ENCODE measurements at regions not wholly inside any gene's neighbourhood (a gene's known extent, or its start where the extent isn't known, plus 50 kb on each side); places are given as distances from the start of the nearest gene placed in this dataset.

- no peak for FAIRE-seq
- Histone ChIP-seq H3K4me1 (ENCODE audit: control insufficient read depth, insufficient read depth, low read length) (no peaks in the 10 kb centered on the region), H2AFZ (ENCODE audit: control insufficient read depth, low read depth, low read length) (no peak overlapping the region), H3K36me3 (ENCODE audit: control insufficient read depth in 2 of 2, insufficient read depth in 2 of 2, low read length in 1 of 2) (no peaks in the 10 kb centered on the region), H3K79me2 (ENCODE audit: control insufficient read depth, insufficient read depth, low read length) (no peaks in the 10 kb centered on the region), H4K20me1 (ENCODE audit: control insufficient read depth, insufficient read depth) (no peaks in the 10 kb centered on the region), H3K4me3 (no peak overlapping the region), H3K9ac (ENCODE audit: control insufficient read depth, insufficient read depth, low read length) (no peak overlapping the region), H3K9me3 (replicated peaks; ENCODE audit: control insufficient read depth, insufficient read depth, low read length) (no peaks in the 10 kb centered on the region; the same call in 2 of the 3 replicates), H3K27ac (ENCODE audit: control insufficient read depth, insufficient read depth) (no peak overlapping the region), H3K4me2 (ENCODE audit: control insufficient read depth, insufficient read depth) (no peak overlapping the region), H3K27me3 (replicated peaks in 1 of 2; ENCODE audit: control insufficient read depth in 2 of 2, insufficient read depth in 2 of 2, low read length in 1 of 2) (no peaks in the 10 kb centered on the region)
- 15% methylated on average over 7 of the region's 7 CpGs for WGBS (ENCODE audit: insufficient coverage, insufficient replicate concordance, low lambda C conversion rate, missing lambda C conversion rate)
- no peak for TF ChIP-seq MEF2B (IDR thresholded peaks at IDR 0.05; ENCODE audit: partially characterized antibody, poor library complexity, severe bottlenecking)
- TF ChIP-seq JUNB (IDR thresholded peaks at IDR 0.05), result no peak
- TF ChIP-seq CHD1 (IDR thresholded peaks at IDR 0.05; ENCODE audit: low read depth, low read length), result no peak
- no peak for TF ChIP-seq ZSCAN29 (IDR thresholded peaks at IDR 0.05)
- in situ Hi-C loops (cut with MboI), result loop anchor here (5.0 kb wide), 1 partner anchor 1602 kb away; no protein-coding TSS in a partner anchor
- intact Hi-C loops (cut with micrococcal nuclease; ENCODE audit: unreplicated experiment), result no loop called here
- BruUV-seq (replicated peaks), result no TSS peak
- ChIA-PET POLR2A (no interaction called here), RAD21 (ENCODE audit: unreplicated experiment) (no interaction called here), SMC1A (ENCODE audit: uncharacterized antibody, unreplicated experiment) (no interaction called here), CTCF (no interaction called here)
- ATAC-seq, result no peak
- no peak for DNase-seq (ENCODE audit: low read depth, low spot score)
Measured at GRCh38 chr10:131789516-131789915, 111.3 kb upstream of the PPP2R2D start.

DNA sequence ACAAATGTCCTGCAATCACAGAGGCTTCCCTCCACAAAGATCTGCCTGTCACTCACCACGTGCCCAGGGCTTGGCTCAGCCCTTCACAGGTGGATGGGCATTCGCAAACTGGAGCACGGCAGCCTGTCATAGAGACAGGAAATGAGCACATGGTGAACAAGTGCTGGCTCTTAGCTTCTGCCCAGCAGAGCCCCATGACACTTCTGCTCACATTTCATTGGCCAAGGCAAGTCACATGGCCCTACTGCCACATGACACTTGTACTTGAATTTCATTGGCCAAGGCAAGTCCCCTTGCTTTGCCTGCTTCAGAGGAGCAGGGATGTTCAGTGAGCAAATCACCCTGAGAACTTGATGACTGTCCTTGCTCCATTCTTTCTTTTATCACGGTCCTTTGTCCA, 110.8 kb upstream of the PPP2R2D start:
- no peaks in the 10 kb centered on the region; the same call in 2 of the 3 replicates for H3K9me3 ChIP-seq (replicated peaks; ENCODE audit: control insufficient read depth, insufficient read depth, low read length)
- no peak overlapping the region for H3K4me3 ChIP-seq
- H2AFZ ChIP-seq (ENCODE audit: control insufficient read depth, low read depth, low read length), result no peak overlapping the region
- POLR2A ChIA-PET, result no interaction called here
- ATAC-seq (no peak), DNase-seq (ENCODE audit: low read depth, low spot score) (no peak), FAIRE-seq (no peak)
- no peaks in the 10 kb centered on the region for H4K20me1 ChIP-seq (ENCODE audit: control insufficient read depth, insufficient read depth)
- no peak overlapping the region for H3K27ac ChIP-seq (ENCODE audit: control insufficient read depth, insufficient read depth)
- RAD21 ChIA-PET (ENCODE audit: unreplicated experiment), result no interaction called here
- SMC1A ChIA-PET (ENCODE audit: uncharacterized antibody, unreplicated experiment), result no interaction called here
- intact Hi-C loops (cut with micrococcal nuclease; ENCODE audit: unreplicated experiment), result no loop called here
- no peak overlapping the region for H3K4me2 ChIP-seq (ENCODE audit: control insufficient read depth, insufficient read depth)
- H3K4me1 ChIP-seq (ENCODE audit: control insufficient read depth, insufficient read depth, low read length), result no peaks in the 10 kb centered on the region
- no peaks in the 10 kb centered on the region for H3K36me3 ChIP-seq (ENCODE audit: control insufficient read depth in 2 of 2, insufficient read depth in 2 of 2, low read length in 1 of 2)
- in situ Hi-C loops (cut with MboI), result no loop called here
- CTCF ChIA-PET, result no interaction called here
- 28% methylated on average over 4 of the region's 4 CpGs for WGBS (ENCODE audit: insufficient coverage, insufficient replicate concordance, low lambda C conversion rate, missing lambda C conversion rate)
- H3K27me3 ChIP-seq (replicated peaks in 1 of 2; ENCODE audit: control insufficient read depth in 2 of 2, insufficient read depth in 2 of 2, low read length in 1 of 2), result no peaks in the 10 kb centered on the region
- H3K9ac ChIP-seq (ENCODE audit: control insufficient read depth, insufficient read depth, low read length), result no peak overlapping the region
- BruUV-seq (replicated peaks), result no TSS peak
- no peaks in the 10 kb centered on the region for H3K79me2 ChIP-seq (ENCODE audit: control insufficient read depth, insufficient read depth, low read length)
- TF ChIP-seq ATF3 (IDR thresholded peaks at IDR 0.05; ENCODE audit: borderline replicate concordance, extremely low read depth, low read depth, low read length) (peak; percentile 63; the same call in 1 of the 2 replicates), JUNB (IDR thresholded peaks at IDR 0.05) (no peak), ZNF687 (IDR thresholded peaks at IDR 0.05) (no peak), USF1 (IDR thresholded peaks at IDR 0.05; ENCODE audit: borderline replicate concordance, extremely low read length, insufficient read depth, low read depth, low read length) (peak; percentile 40), MAX (IDR thresholded peaks at IDR 0.05; ENCODE audit: low read depth, low read length) (no peak), CHD1 (IDR thresholded peaks at IDR 0.05; ENCODE audit: low read depth, low read length) (no peak)
- TF ChIP-seq, protein P1, sequence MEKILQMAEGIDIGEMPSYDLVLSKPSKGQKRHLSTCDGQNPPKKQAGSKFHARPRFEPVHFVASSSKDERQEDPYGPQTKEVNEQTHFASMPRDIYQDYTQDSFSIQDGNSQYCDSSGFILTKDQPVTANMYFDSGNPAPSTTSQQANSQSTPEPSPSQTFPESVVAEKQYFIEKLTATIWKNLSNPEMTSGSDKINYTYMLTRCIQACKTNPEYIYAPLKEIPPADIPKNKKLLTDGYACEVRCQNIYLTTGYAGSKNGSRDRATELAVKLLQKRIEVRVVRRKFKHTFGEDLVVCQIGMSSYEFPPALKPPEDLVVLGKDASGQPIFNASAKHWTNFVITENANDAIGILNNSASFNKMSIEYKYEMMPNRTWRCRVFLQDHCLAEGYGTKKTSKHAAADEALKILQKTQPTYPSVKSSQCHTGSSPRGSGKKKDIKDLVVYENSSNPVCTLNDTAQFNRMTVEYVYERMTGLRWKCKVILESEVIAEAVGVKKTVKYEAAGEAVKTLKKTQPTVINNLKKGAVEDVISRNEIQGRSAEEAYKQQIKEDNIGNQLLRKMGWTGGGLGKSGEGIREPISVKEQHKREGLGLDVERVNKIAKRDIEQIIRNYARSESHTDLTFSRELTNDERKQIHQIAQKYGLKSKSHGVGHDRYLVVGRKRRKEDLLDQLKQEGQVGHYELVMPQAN (conservative IDR thresholded peaks at IDR 0.05), result no peak
